K562 (cell line): ENCODE measurements at regions not wholly inside any gene's neighbourhood (a gene's known extent, or its start where the extent isn't known, plus 50 kb on each side); places are given as distances from the start of the nearest gene placed in this dataset.
"Not testable (repeated sequence)": the region's sequence is repeated elsewhere in the genome, so short reads cannot be mapped to it uniquely, and the experiment has no call there.

Experiments used
- ATAC-seq: fragments of 200-7000 bp; cut with Tn5 transposase; 3 replicates; pipeline ENCODE4 v1.9.1; 2020; ENCODE audit warnings: moderate library complexity
- BruUV-seq: library from RNA; stranded (reverse); fragments of 400-500 nt; replicated peaks from 2 replicates; lab custom pipeline; 2021; lab: Mats Ljungman, UMichigan
- CTCF ChIA-PET: fragments of 300-600 bp; formaldehyde crosslinking; extraction: SDS; loops from one replicate; lab custom pipeline; 2021; ENCODE audit warnings: low intra/inter-chr PET ratio; lab: Yijun Ruan, JAX
- POLR2A ChIA-PET: fragments of 300-600, 350-650 bp; sonication (Branson Sonifier 250); formaldehyde crosslinking; extraction: SDS; loops from one replicate; lab custom pipeline; 2021; ENCODE audit warnings: antibody characterized with exemption, inconsistent platforms; lab: Yijun Ruan, JAX
- DNase-seq, 4 experiments: peaks; one replicate each; pipeline versions ENCODE4 v3.0.0 to v3.0.0-alpha.2; 2011 to 2018; ENCODE audit warnings: low spot score in 3 of 4, mixed read lengths in 3 of 4; ENCODE audit errors: extremely low read depth in 1 of 4
- FAIRE-seq: peaks from 2 replicates; lab custom pipeline; 2011; peaks lifted over from hg19 to GRCh38; lab: Jason Lieb, UNC
- H2AFZ ChIP-seq: 2 replicates; pipeline ENCODE4 v1.6.0; 2011; ENCODE audit warnings: low read depth, low read length, control low read depth, inconsistent platforms
- H3K27ac ChIP-seq: fragments of 200-600 bp; 3 replicates; pipeline ENCODE4 v1.8.0; 2011; ENCODE audit warnings: low read depth, mild to moderate bottlenecking, control low read depth, inconsistent platforms, low read length, moderate library complexity, mixed read lengths; ENCODE audit errors: extremely low read depth
- H3K27me3 ChIP-seq, 2 experiments: fragments of 300-600 bp in 1 of 2; 2 replicates in 1 of 2; 3 replicates in 1 of 2; pipeline versions ENCODE4 v1.6.0 to v1.8.0; 2011; ENCODE audit warnings: inconsistent platforms in 2 of 2, low read length in 2 of 2, mild to moderate bottlenecking in 1 of 2, mixed read lengths in 1 of 2, moderate library complexity in 1 of 2; ENCODE audit not compliant: control insufficient read depth in 2 of 2, insufficient read depth in 2 of 2
- H3K36me3 ChIP-seq: fragments of 300-600 bp; 3 replicates; pipeline ENCODE4 v1.8.0; 2011; ENCODE audit warnings: mild to moderate bottlenecking, low read length, inconsistent platforms; ENCODE audit not compliant: control insufficient read depth, insufficient read depth
- H3K4me1 ChIP-seq, 2 experiments: fragments of 200-600 bp in 1 of 2; replicated peaks in 1 of 2; 2 replicates in 1 of 2; 3 replicates in 1 of 2; pipeline versions ENCODE4 v1.5.1 to v1.8.0; 2011; ENCODE audit warnings: inconsistent platforms in 2 of 2, low read length in 2 of 2, mild to moderate bottlenecking in 1 of 2, mixed read lengths in 1 of 2, moderate library complexity in 1 of 2; ENCODE audit not compliant: control insufficient read depth in 2 of 2, insufficient read depth in 2 of 2
- H3K4me2 ChIP-seq: 2 replicates; pipeline ENCODE4 v1.6.1; 2011; ENCODE audit warnings: low read length, control low read depth, inconsistent platforms, mixed read lengths; ENCODE audit not compliant: insufficient read depth
- H3K4me3 ChIP-seq: fragments of 200-600 bp; sonication (generic), shearing (Covaris generic); 2 replicates; pipeline ENCODE4 v1.5.1; 2016; ENCODE audit warnings: control low read depth, inconsistent platforms
- H3K79me2 ChIP-seq: fragments of 200-600 bp; 3 replicates; pipeline ENCODE4 v1.8.0; 2011; ENCODE audit warnings: low read length, inconsistent platforms; ENCODE audit not compliant: control insufficient read depth, insufficient read depth
- H3K9ac ChIP-seq, 2 experiments: 2 replicates each; pipeline versions ENCODE4 v1.6.0 to v1.6.1; 2011; ENCODE audit warnings: low read depth in 2 of 2, low read length in 2 of 2, control low read depth in 1 of 2, inconsistent platforms in 1 of 2, mild to moderate bottlenecking in 1 of 2, mixed read lengths in 1 of 2; ENCODE audit not compliant: insufficient read depth in 1 of 2
- H3K9me1 ChIP-seq: one replicate; pipeline ENCODE4 v1.6.0; 2011; ENCODE audit warnings: inconsistent platforms, mild to moderate bottlenecking, low read length, moderate library complexity; ENCODE audit not compliant: control insufficient read depth, insufficient read depth
- H3K9me3 ChIP-seq: replicated peaks from 2 replicates; pipeline ENCODE4 v1.5.1; 2011; ENCODE audit warnings: low read depth, low read length, inconsistent platforms; ENCODE audit not compliant: control insufficient read depth, insufficient read depth
- H4K20me1 ChIP-seq: replicated peaks from 2 replicates; pipeline ENCODE4 v1.6.1; 2011; ENCODE audit warnings: low read length, inconsistent platforms, mixed read lengths; ENCODE audit not compliant: control insufficient read depth, insufficient read depth
- ARNT ChIP-seq, 2 experiments: fragments of 450-650 bp; IDR thresholded peaks; 2 replicates each; pipeline ENCODE4 v1.6.1; 2016; ENCODE audit warnings: mild to moderate bottlenecking in 1 of 2
- CHD1 ChIP-seq: fragments of 200-600 bp; sonication (generic); IDR thresholded peaks from one replicate; pipeline ENCODE4 v1.6.1; 2012; ENCODE audit warnings: mild to moderate bottlenecking, moderate library complexity, low read length, inconsistent platforms
- CHD7 ChIP-seq: fragments of 200-600 bp; sonication (generic); IDR thresholded peaks from one replicate; pipeline ENCODE4 v1.6.1; 2012; ENCODE audit warnings: mild to moderate bottlenecking, low read depth, low read length, inconsistent platforms
- FOSL1 ChIP-seq: fragments of 200-800 bp; sonication (Bioruptor generic); conservative IDR thresholded peaks from 2 replicates; pipeline ENCODE4 v1.6.1; 2016; ENCODE audit warnings: missing genetic modification characterization, missing compliant biosample characterization
- ZC3H11A ChIP-seq: IDR thresholded peaks from 2 replicates; pipeline ENCODE4 v1.6.1; 2012; ENCODE audit warnings: low read depth, low read length, improper control_type of control experiment
- WGBS: fragments of 100-300 bp; shearing (Covaris generic); methylation state at CpG from one replicate; pipeline ENCODE4 v1.1.6; 2016; ENCODE audit warnings: low coverage, mixed read lengths; ENCODE audit not compliant: insufficient coverage; ENCODE audit errors: missing lambda C conversion rate; 5-methylcytosine and 5-hydroxymethylcytosine counted together
- in situ Hi-C: fragments of 300-500 bp; cut with MboI; formaldehyde crosslinking; loops from 4 replicates; pipeline ENCODE4 v1.15.0; 2018; ENCODE audit warnings: inconsistent platforms, mixed read lengths
- intact Hi-C: fragments of 100-400 bp; cut with micrococcal nuclease; formaldehyde crosslinking; loops from 2 replicates; pipeline ENCODE4 v1.14.2; 2022

DNA sequence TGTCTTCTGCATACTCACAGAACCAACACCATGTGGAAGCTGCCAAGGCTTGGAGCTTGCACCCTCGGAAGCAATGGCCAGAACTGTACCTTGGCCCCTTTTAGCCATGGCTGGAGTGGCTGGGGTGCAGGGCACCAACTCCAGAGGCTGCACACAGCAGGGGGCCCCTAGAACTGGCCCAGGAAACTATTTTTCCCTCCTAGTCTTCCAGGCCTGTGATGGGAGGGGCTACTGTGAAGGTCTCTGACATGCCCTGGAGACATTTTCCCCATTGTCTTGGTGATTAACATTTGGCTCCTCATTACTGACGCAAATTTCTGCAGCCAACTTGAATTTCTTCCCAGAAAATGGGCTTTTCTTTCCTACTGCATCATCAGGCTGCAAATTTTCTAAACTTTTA lies 248.6 kb upstream of the RHOBTB1 start:
- DNase-seq, POLR2A ChIA-PET, H3K4me3 ChIP-seq, H4K20me1 ChIP-seq, FAIRE-seq, H3K27me3 ChIP-seq, H3K79me2 ChIP-seq, H3K27ac ChIP-seq, ATAC-seq, H3K36me3 ChIP-seq, H3K9ac ChIP-seq, H2AFZ ChIP-seq, H3K9me3 ChIP-seq, H3K9me1 ChIP-seq, CTCF ChIA-PET, H3K4me1 ChIP-seq, in situ Hi-C loops, H3K4me2 ChIP-seq, BruUV-seq: not testable (repeated sequence)
- intact Hi-C loops, result loop anchor here (5.0 kb wide), 1 partner anchor 50 kb away; no protein-coding TSS in a partner anchor
- 0% methylated on average over 2 of the region's 2 CpGs for WGBS

- intact Hi-C loops (loop anchor here (5.0 kb wide), 1 partner anchor 50 kb away; no protein-coding TSS in a partner anchor), in situ Hi-C loops (no loop called here)
- POLR2A ChIA-PET, result interaction anchor here (0.7 kb wide), 1 partner anchor 122 kb away, joined by 3 read pairs; no protein-coding TSS in a partner anchor
- TF ChIP-seq CHD1 (no peak), FOSL1 (tag) (no peak), ARNT (IDR thresholded peaks at IDR 0.05) (no peak), CHD7 (no peak), ZC3H11A (no peak)
Measured at GRCh38 chr10:61192042-61192441, 248.1 kb upstream of the RHOBTB1 start.

More at GRCh38 chr10:61192042-61192441, 248.1 kb upstream of the RHOBTB1 start:
- no peak overlapping the region for H3K4me3 ChIP-seq
- no peaks in the 10 kb centered on the region for H4K20me1 ChIP-seq
- H3K9ac ChIP-seq, result no peak overlapping the region
- H2AFZ ChIP-seq, result no peak overlapping the region
- no peak overlapping the region for H3K27ac ChIP-seq
- no peaks in the 10 kb centered on the region for H3K36me3 ChIP-seq
- H3K27me3 ChIP-seq, result peaks cover 0 to 4% of the 10 kb centered on the region in 2 experiments; a peak in 1 of 5 replicates
- H3K9me3 ChIP-seq, result no peaks in the 10 kb centered on the region
- CTCF ChIA-PET, result interaction anchor here (0.6 to 0.8 kb wide), 2 partner anchors 310 to 374 kb away, joined by 3 read pairs; no protein-coding TSS in a partner anchor
- FAIRE-seq, result no peak
- no peak for DNase-seq
- WGBS, result 6% methylated on average over 3 of the region's 3 CpGs
- no peaks in the 10 kb centered on the region for H3K9me1 ChIP-seq
- H3K4me2 ChIP-seq, result no peak overlapping the region
- BruUV-seq, result no TSS peak
- ATAC-seq, result no peak
- no peaks in the 10 kb centered on the region for H3K4me1 ChIP-seq
- no peaks in the 10 kb centered on the region for H3K79me2 ChIP-seq
